ENCODE measurements at regions not wholly inside any gene's neighbourhood (a gene's known extent, or its start where the extent isn't known, plus 50 kb on each side); places are given as distances from the start of the nearest gene placed in this dataset.

- TF ChIP-seq POLR2AphosphoS5 (IDR thresholded peaks at IDR 0.05; ENCODE audit: low read depth, low read length) (no peak), POLR2A (IDR thresholded peaks at IDR 0.05; ENCODE audit: low read depth, low read length) (no peak)
Measured at GRCh38 chr4:96993560-96993959, 1149.7 kb downstream of the STPG2 start.
